Smooth muscle cell (in vitro differentiated cells): ENCODE measurements at regions not wholly inside any gene's neighbourhood (a gene's known extent, or its start where the extent isn't known, plus 50 kb on each side); places are given as distances from the start of the nearest gene placed in this dataset.
"Not testable (repeated sequence)": the region's sequence is repeated elsewhere in the genome, so short reads cannot be mapped to it uniquely, and the experiment has no call there.

Source experiments
- DNase-seq: peaks from one replicate; lab custom pipeline; 2025; ENCODE audit not compliant: unreplicated experiment; lab: John Stamatoyannopoulos, UW
- H2AFZ ChIP-seq: fragments of 200-600 bp; sonication (generic); 2 replicates; pipeline ENCODE4 v1.6.0; 2016; ENCODE audit warnings: antibody characterized with exemption, low read depth, mild to moderate bottlenecking
- H3F3A ChIP-seq: fragments of 200-600 bp; sonication (generic); 2 replicates; pipeline ENCODE4 v1.6.0; 2017; ENCODE audit warnings: antibody characterized with exemption, low read depth
- H3K27ac ChIP-seq: fragments of 200-600 bp; sonication (generic); 2 replicates; pipeline ENCODE4 v1.5.1; 2016; ENCODE audit warnings: low read depth, mild to moderate bottlenecking
- H3K27me3 ChIP-seq: fragments of 200-600 bp; sonication (generic); 2 replicates; pipeline ENCODE4 v1.6.1; 2016; ENCODE audit warnings: low read depth, mild to moderate bottlenecking
- H3K36me3 ChIP-seq: fragments of 200-600 bp; sonication (generic); 2 replicates; pipeline ENCODE4 v1.5.1; 2016; ENCODE audit warnings: low read depth
- H3K4me1 ChIP-seq: fragments of 200-600 bp; sonication (generic); 2 replicates; pipeline ENCODE4 v1.5.1; 2016; ENCODE audit warnings: low read depth
- H3K4me2 ChIP-seq: fragments of 200-600 bp; sonication (generic); 2 replicates; pipeline ENCODE4 v1.6.0; 2016; ENCODE audit warnings: mild to moderate bottlenecking
- H3K4me3 ChIP-seq: fragments of 200-600 bp; sonication (generic); 2 replicates; pipeline ENCODE4 v1.5.1; 2016; ENCODE audit warnings: mild to moderate bottlenecking
- H3K79me2 ChIP-seq: fragments of 200-600 bp; sonication (generic); 2 replicates; pipeline ENCODE4 v1.6.0; 2016; ENCODE audit warnings: low read depth, mild to moderate bottlenecking
- H3K9ac ChIP-seq: fragments of 200-600 bp; sonication (generic); 2 replicates; pipeline ENCODE4 v1.6.0; 2016; ENCODE audit warnings: low read depth
- H3K9me3 ChIP-seq: fragments of 200-600 bp; sonication (generic); replicated peaks from 2 replicates; pipeline ENCODE4 v1.5.1; 2016; ENCODE audit warnings: low read depth
- H4K20me1 ChIP-seq: fragments of 200-600 bp; sonication (generic); 2 replicates; pipeline ENCODE4 v1.6.0; 2016; ENCODE audit warnings: low read depth
- WGBS: methylation state at CpG from one replicate; pipeline ENCODE4 v1.1.7; 2016; ENCODE audit warnings: low lambda C conversion rate; 5-methylcytosine and 5-hydroxymethylcytosine counted together
- TF ChIP-seq, protein P1 (sequence below): fragments of 200-600 bp; sonication (generic); IDR thresholded peaks from 2 replicates; pipeline ENCODE4 v1.5.1; 2017; ENCODE audit warnings: borderline replicate concordance, mild to moderate bottlenecking, antibody characterized with exemption; ENCODE audit not compliant: insufficient read depth, poor library complexity, severe bottlenecking

DNA sequence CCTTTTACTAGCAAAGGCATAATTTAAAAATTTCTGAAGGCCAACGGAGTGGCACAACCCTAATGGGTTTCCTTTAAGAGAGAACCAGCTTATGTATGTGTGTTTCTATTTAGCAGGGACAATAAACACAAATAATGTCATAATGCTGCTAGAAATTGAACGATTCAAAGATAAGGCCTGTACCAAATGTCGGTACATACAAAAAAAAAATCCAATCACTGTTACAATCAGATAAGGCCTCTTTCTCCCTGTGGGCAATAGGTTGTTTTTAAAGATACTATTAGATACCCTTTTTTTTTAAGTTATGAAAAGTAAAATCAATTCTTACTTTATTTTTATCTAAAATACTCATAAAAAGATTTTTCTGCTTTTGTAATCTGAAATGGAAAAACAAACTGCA is 821.0 kb downstream of the PRELID2 start:
- H3K9me3 ChIP-seq = no peaks in the 10 kb centered on the region
- no peaks in the 10 kb centered on the region for H3K4me1 ChIP-seq
- no peaks in the 10 kb centered on the region for H3K27me3 ChIP-seq
- no peaks in the 10 kb centered on the region for H3F3A ChIP-seq
- TF ChIP-seq, protein P1, sequence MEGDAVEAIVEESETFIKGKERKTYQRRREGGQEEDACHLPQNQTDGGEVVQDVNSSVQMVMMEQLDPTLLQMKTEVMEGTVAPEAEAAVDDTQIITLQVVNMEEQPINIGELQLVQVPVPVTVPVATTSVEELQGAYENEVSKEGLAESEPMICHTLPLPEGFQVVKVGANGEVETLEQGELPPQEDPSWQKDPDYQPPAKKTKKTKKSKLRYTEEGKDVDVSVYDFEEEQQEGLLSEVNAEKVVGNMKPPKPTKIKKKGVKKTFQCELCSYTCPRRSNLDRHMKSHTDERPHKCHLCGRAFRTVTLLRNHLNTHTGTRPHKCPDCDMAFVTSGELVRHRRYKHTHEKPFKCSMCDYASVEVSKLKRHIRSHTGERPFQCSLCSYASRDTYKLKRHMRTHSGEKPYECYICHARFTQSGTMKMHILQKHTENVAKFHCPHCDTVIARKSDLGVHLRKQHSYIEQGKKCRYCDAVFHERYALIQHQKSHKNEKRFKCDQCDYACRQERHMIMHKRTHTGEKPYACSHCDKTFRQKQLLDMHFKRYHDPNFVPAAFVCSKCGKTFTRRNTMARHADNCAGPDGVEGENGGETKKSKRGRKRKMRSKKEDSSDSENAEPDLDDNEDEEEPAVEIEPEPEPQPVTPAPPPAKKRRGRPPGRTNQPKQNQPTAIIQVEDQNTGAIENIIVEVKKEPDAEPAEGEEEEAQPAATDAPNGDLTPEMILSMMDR = no peak
- H3K9ac ChIP-seq = no peak overlapping the region
- no peaks in the 10 kb centered on the region for H4K20me1 ChIP-seq
- H2AFZ ChIP-seq = no peak overlapping the region
- H3K27ac ChIP-seq = no peak overlapping the region
- H3K4me3 ChIP-seq = no peak overlapping the region
- 93% methylated on average over 3 of the region's 3 CpGs for WGBS
- H3K79me2 ChIP-seq = no peaks in the 10 kb centered on the region
- no peaks in the 10 kb centered on the region for H3K36me3 ChIP-seq
- no peak overlapping the region for H3K4me2 ChIP-seq
- no peak for DNase-seq

DNA sequence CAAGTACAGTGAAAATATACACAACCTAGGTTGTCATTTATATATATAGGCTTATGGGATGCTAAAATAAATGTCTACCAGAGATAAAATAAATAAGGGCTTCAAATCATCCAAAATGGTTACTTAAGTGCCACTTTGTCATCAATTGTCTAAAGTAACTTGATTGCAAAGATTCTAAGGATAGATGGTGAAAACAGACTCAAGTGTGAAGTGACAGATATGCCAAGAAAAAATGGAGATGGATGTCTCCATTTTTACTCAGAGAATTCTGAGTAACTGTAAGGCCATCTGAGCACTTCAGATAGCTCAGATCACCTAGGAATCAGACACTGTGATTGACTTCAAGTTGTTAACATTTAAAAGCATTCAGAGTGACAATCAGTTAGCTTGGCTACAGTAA is 824.3 kb downstream of the PRELID2 start:
- H3K27ac ChIP-seq = no peak overlapping the region
- no peaks in the 10 kb centered on the region for H3K27me3 ChIP-seq
- H3K9ac ChIP-seq = no peak overlapping the region
- H2AFZ ChIP-seq = no peak overlapping the region
- no peaks in the 10 kb centered on the region for H3K79me2 ChIP-seq
- no peak for DNase-seq
- no peaks in the 10 kb centered on the region for H3K9me3 ChIP-seq
- H3K4me2 ChIP-seq = no peak overlapping the region
- H4K20me1 ChIP-seq = no peaks in the 10 kb centered on the region
- TF ChIP-seq, protein P1 = no peak
- no peak overlapping the region for H3K4me3 ChIP-seq
- no peaks in the 10 kb centered on the region for H3K4me1 ChIP-seq
- H3K36me3 ChIP-seq = no peaks in the 10 kb centered on the region
- H3F3A ChIP-seq = no peaks in the 10 kb centered on the region

DNA sequence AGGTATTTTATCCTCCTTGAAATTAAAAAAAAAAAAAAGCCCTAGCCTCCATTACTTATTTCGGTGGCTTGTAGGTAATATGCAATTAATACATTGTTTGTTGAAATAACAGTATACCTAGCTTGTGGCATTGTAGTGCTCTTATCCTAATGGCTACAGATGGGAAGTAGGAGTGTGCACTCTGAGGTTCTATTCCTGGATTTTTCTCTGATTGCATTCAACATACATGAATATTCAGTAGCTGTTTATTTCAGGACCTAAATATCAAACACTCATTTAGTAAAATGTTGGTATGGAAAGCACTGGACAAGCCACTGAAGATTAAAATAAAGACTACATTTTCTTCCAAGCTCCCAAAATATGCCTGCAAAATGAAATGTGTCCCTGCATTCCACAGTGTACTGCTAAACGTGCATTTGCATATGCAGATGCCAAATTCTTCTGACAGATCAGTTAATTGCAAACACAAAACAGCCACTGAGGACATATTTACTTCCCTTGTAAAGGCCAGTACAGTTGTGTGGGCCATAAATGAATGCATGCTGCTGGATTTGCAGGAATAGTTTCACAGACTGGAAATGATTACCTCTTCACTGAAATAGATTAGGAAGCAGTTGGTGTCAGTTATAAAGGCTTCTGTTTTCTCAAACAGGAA is 826.1 kb downstream of the PRELID2 start:
- Histone ChIP-seq H4K20me1 (no peaks in the 10 kb centered on the region), H3K4me2 (no peak overlapping the region), H3F3A (no peaks in the 10 kb centered on the region), H3K9me3 (no peaks in the 10 kb centered on the region), H3K27me3 (no peaks in the 10 kb centered on the region), H3K27ac (no peak overlapping the region), H3K4me3 (no peak overlapping the region), H2AFZ (no peak overlapping the region), H3K4me1 (no peaks in the 10 kb centered on the region), H3K79me2 (no peaks in the 10 kb centered on the region), H3K36me3 (no peaks in the 10 kb centered on the region), H3K9ac (no peak overlapping the region)
- 66% methylated on average over 2 of the region's 2 CpGs for WGBS
- DNase-seq = no peak
- TF ChIP-seq, protein P1 = no peak

DNA sequence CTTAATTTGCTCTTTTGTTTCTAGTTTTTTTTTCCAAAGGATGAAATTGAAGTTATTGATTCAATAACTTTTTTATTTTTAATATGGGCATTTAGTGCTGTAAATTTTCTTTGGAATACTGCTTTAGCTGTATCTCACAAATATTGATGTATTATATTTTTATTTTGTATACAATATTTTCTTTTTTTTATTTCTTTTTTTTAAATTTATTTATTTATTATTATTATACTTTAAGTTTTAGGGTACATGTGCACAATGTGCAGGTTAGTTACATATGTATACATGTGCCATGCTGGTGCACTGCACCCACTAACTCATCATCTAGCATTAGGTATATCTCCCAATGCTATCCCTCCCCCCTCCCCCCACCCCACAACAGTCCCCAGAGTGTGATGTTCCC is 823.7 kb downstream of the KCTD16 start:
- H3F3A ChIP-seq, H3K4me3 ChIP-seq, H3K36me3 ChIP-seq, H3K9ac ChIP-seq, H3K27me3 ChIP-seq, H3K79me2 ChIP-seq, H4K20me1 ChIP-seq, H3K4me1 ChIP-seq, H2AFZ ChIP-seq, DNase-seq, H3K27ac ChIP-seq, H3K9me3 ChIP-seq, H3K4me2 ChIP-seq: not testable (repeated sequence)
